ENCODE measurements at regions not wholly inside any gene's neighbourhood (a gene's known extent, or its start where the extent isn't known, plus 50 kb on each side); places are given as distances from the start of the nearest gene placed in this dataset.
"Not testable (repeated sequence)": the region's sequence is repeated elsewhere in the genome, so short reads cannot be mapped to it uniquely, and the experiment has no call there.

- DNase-seq (ENCODE audit: low read depth): no peak
Observed at GRCh38 chr12:13348464-13348863, 151.9 kb downstream of the EMP1 start.

DNA sequence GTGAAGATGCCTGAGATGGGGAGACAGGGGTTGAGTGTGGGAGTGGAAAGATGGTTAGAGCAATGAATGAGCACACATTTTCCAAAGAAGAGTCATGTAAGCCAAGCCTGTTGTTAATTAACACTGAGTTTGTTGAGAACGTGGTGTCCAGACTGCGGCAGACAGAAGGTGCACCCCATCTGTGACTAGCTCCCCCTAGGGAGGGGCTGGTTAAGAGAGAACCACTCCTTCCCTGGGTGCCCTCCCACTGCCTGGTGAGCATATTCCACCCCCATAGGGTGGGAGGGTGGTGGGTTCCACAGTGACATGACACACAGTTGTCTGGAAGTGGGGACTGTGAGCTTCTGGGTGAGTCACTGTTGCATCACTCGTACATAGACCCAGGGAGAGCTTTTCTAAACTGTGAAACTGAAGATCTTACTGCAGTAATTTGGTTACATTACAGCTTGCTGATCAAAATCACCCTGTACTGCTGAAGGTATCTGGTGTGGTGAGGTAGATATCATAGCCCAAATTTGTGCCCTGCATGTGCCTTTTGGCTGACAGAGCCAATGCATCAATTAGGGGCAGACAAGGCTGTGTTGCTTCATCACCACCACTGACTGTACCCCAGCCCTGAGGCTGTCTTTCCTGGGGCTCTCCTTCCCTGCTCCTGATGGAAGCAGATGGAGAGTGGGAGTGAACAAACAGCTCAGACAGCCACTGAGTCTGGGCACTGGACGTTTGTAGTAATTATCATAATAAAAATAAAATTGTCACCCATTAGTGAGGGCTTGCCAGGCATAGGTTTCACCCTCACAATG is 150.9 kb downstream of the EMP1 start:
- DNase-seq (ENCODE audit: low read depth): no peak

- DNase-seq (ENCODE audit: low read depth): no peak
Observed at GRCh38 chr12:13345722-13346121, 149.2 kb downstream of the EMP1 start.

GRCh38 chr12:13343375-13343774 is 146.8 kb downstream of the EMP1 start:
- no peak for DNase-seq (ENCODE audit: low read depth)

GRCh38 chr12:13342971-13343370 is 146.4 kb downstream of the EMP1 start:
- DNase-seq (ENCODE audit: low read depth): no peak

GRCh38 chr12:13340149-13340548 is 143.6 kb downstream of the EMP1 start:
- no peak for DNase-seq (ENCODE audit: low read depth)

DNA sequence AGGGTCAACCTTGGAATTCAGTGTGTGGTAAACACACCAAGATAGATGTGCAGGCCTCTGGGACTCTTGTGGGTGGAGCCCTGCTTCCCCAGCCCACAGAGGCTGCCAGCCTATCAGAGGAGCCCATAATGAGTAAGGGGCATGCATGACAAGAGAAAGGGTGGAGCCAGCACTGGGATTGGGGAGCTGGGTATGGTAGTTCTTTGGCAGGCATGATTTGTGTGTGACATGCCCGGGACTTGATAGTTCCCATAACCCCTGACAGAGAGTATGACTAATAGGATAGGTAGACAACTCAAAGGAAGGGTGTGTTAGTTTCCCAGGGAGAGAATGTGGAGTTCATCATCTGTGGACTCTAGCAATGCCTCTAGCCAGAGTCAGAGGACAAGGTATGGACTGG is 143.0 kb downstream of the EMP1 start:
- no peak for DNase-seq (ENCODE audit: low read depth)

GRCh38 chr12:13339091-13339490 is 142.6 kb downstream of the EMP1 start:
- DNase-seq (ENCODE audit: low read depth): no peak

- no peak for DNase-seq (ENCODE audit: low read depth)
Observed at GRCh38 chr12:13337791-13338190, 141.3 kb downstream of the EMP1 start.

GRCh38 chr12:13336216-13336615 is 139.7 kb downstream of the EMP1 start:
- DNase-seq (ENCODE audit: low read depth): no peak

DNA sequence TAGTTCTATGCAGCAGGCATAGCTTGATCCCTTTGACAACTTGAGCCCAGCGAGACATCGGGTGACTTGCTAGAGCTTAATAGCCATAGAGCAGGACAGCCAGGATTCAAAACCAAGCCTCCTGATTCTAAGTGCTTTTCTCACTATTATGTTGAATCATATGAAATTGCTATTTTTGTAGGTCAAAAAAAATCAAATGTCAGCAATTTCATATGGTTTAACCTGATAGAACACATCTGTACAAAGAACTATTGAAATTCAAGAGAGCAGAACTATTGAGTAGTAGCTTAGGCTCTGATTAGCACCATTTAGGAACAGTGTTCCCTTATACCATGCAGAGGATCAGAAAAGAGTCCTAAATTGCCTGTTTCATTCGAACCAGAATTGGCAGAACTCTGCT is 132.0 kb downstream of the EMP1 start:
- no peak for DNase-seq (ENCODE audit: low read depth)

DNA sequence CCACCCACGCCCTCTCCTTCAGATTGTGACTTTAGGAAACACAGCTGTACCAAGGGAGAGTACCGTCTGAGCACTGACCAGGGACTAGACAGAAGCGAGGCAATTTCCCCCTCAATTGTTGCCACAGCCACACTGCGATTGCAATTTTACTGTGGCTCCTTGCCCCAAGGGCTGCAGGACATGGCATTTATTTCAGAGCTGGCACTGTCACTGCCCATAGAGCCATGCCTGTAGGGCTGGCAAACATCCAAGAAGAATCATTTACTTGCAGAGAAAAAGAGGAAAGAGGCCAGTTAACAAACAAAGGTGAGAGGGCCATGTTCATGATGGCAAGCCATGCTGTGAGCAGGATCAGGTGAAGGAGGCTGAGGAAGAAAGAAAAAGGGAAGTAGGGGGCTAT is 129.6 kb downstream of the EMP1 start:
- DNase-seq (ENCODE audit: low read depth): no peak

DNA sequence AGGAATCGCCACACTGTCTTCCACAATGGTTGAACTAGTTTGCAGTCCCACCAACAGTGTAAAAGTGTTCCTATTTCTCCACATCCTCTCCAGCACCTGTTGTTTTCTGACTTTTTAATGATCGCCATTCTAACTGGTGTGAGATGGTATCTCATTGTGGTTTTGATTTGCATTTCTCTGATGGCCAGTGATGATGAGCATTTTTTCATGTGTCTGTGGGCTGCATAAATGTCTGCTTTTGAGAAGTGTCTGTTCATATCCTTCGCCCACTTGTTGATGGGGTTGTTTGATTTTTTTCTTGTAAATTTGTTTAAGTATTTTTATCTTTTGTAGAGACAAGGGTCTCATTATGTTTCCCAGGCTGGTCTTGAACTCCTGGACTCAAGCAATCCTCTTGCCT is 128.5 kb downstream of the EMP1 start:
- not testable (repeated sequence) for DNase-seq (ENCODE audit: low read depth)

GRCh38 chr12:13318231-13319015 is 121.9 kb downstream of the EMP1 start:
- no peak for DNase-seq (ENCODE audit: low read depth)

GRCh38 chr12:13316587-13317246 is 120.2 kb downstream of the EMP1 start:
- no peak for DNase-seq (ENCODE audit: low read depth)

GRCh38 chr12:13313886-13314285 is 117.4 kb downstream of the EMP1 start:
- no peak for DNase-seq (ENCODE audit: low read depth)

DNA sequence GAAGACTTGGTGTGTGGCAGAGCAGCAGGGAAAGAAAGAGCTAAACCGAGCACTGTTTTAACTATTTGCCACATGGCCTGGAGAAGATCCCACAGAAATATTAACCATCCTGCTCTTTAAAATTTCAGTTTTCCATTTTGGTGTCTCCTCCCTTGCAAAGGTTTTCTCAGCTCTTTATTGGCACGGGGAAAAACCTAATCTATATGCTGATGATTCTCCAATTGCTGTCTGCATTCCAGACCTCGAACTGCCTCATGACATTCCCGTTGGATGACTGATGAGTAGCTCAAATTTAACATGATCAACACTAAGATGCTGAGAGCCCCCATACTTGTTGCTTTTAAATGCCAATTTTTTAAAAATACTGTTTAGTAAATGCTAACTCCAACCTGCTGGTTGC is 115.0 kb downstream of the EMP1 start:
- DNase-seq (ENCODE audit: low read depth): no peak

DNA sequence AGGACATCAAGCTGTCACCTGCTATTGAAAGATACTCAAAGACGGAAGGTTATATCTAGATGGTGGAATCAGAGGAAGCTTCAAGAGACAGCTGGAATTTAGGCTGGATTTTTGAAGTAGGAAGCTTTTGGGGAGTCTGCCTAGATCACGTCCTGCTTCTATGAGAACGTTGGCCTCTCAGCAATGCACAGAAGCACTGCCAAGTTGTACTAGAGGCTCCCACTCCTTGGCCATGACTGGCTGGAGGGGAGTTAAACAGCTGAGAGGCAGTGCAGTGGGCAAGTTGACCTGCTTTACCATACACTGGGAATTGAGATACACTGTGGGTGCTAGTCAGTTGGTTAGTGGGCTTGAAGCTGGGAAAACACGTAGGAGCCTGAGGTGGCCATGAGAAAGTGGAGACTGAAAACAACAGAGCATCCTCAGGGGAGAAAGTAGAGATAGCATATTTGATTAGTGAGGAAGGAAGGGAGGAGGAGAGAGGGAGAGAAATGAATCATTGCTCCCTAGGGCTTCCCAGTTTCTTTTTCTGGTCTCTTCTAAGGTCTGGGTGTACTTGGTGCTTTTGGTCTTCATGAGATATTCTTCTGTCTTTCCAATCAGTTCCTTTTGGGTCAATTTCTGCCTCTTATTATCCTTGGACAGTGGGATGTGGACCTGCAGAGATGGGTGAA is 110.8 kb downstream of the EMP1 start:
- no peak for DNase-seq (ENCODE audit: low read depth)

- no peak for DNase-seq (ENCODE audit: low read depth)
Observed at GRCh38 chr12:13304924-13305323, 108.4 kb downstream of the EMP1 start.

GRCh38 chr12:13299457-13299856 is 102.9 kb downstream of the EMP1 start:
- DNase-seq (ENCODE audit: low read depth): no peak

- no peak for DNase-seq (ENCODE audit: low read depth)
Observed at GRCh38 chr12:13293096-13293495, 96.6 kb downstream of the EMP1 start.

DNA sequence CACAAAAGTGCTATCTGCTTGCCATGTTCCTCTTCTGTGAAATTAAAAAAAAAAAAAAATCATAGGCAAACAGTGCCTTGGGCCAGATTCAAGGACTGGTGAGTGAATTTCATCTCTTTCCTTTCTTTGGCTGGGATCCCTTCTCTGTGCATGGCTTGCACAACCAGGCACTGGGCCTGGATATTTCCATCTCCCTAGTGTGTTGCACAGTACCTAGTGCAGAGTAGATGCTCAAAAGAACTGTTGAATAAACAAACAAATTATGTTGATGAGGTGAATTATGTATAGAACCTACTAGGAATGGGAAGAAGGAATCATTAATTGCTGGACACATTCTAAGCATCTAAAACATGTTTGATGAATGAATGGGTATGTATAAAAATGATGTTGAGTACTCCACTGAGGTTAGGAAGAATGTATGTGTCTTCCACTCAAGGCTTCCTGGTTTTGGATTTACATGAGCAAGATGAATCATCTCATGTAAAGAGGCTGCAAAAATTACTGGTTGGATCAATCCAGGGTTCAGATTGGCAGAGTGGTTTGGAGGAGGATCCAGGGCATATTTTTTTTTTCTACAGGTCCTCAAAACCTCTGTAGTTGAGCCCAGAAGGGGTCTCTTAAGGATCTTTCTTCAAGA is 93.2 kb downstream of the EMP1 start:
- DNase-seq (ENCODE audit: low read depth): no peak
